GM19351 (cell line): ENCODE measurements at regions not wholly inside any gene's neighbourhood (a gene's known extent, or its start where the extent isn't known, plus 50 kb on each side); places are given as distances from the start of the nearest gene placed in this dataset.

Source experiments
- ATAC-seq: cut with Tn5 transposase; IDR thresholded peaks from one replicate; pipeline ENCODE4 v1.9.1; 2021; ENCODE audit warnings: mild to moderate bottlenecking, moderate library complexity; ENCODE audit not compliant: unreplicated experiment

GRCh38 chr14:71321574-71322315 is 414.5 kb downstream of the PCNX1 start:
- no peak for ATAC-seq

- no peak for ATAC-seq
Measured at GRCh38 chr14:71322655-71323250, 415.5 kb downstream of the PCNX1 start.

GRCh38 chr14:71324767-71325272 is 417.6 kb downstream of the PCNX1 start:
- no peak for ATAC-seq

- no peak for ATAC-seq
Measured at GRCh38 chr14:71327691-71328090, 420.4 kb downstream of the PCNX1 start.

GRCh38 chr14:71328183-71328582 is 420.9 kb downstream of the PCNX1 start:
- no peak for ATAC-seq

GRCh38 chr14:71328954-71329353 is 421.7 kb downstream of the PCNX1 start:
- no peak for ATAC-seq

GRCh38 chr14:71331403-71331802 is 424.1 kb downstream of the PCNX1 start:
- no peak for ATAC-seq

- ATAC-seq = no peak
Measured at GRCh38 chr14:71332476-71332875, 425.2 kb downstream of the PCNX1 start.

- ATAC-seq = no peak
Measured at GRCh38 chr14:71333705-71334104, 426.4 kb downstream of the PCNX1 start.

- ATAC-seq = no peak
Measured at GRCh38 chr14:71336489-71337192, 429.4 kb downstream of the PCNX1 start.

- no peak for ATAC-seq
Measured at GRCh38 chr14:71338153-71338552, 430.9 kb downstream of the PCNX1 start.

- ATAC-seq = no peak
Measured at GRCh38 chr14:71339650-71340415, 432.6 kb downstream of the PCNX1 start.

- ATAC-seq = no peak
Measured at GRCh38 chr14:71341156-71341555, 433.9 kb downstream of the PCNX1 start.

GRCh38 chr14:71343724-71344123 is 436.5 kb downstream of the PCNX1 start:
- no peak for ATAC-seq

- ATAC-seq = no peak
Measured at GRCh38 chr14:71344506-71344905, 437.2 kb downstream of the PCNX1 start.

- ATAC-seq = no peak
Measured at GRCh38 chr14:71346685-71347084, 439.4 kb downstream of the PCNX1 start.

- ATAC-seq = no peak
Measured at GRCh38 chr14:71348394-71348793, 441.1 kb downstream of the PCNX1 start.

- ATAC-seq = no peak
Measured at GRCh38 chr14:71348817-71349216, 441.6 kb downstream of the PCNX1 start.

- no peak for ATAC-seq
Measured at GRCh38 chr14:71354142-71354541, 446.9 kb downstream of the PCNX1 start.

- no peak for ATAC-seq
Measured at GRCh38 chr14:71354801-71355200, 447.5 kb downstream of the PCNX1 start.
